Cerebellar nuclear complex (tissue), 1 donor: ENCODE measurements at regions not wholly inside any gene's neighbourhood (a gene's known extent, or its start where the extent isn't known, plus 50 kb on each side); places are given as distances from the start of the nearest gene placed in this dataset.

ENCODE experiments used
- DNase-seq, 2 experiments: peaks; one replicate each; lab custom pipeline; 2025; lab: John Stamatoyannopoulos, UW

DNA sequence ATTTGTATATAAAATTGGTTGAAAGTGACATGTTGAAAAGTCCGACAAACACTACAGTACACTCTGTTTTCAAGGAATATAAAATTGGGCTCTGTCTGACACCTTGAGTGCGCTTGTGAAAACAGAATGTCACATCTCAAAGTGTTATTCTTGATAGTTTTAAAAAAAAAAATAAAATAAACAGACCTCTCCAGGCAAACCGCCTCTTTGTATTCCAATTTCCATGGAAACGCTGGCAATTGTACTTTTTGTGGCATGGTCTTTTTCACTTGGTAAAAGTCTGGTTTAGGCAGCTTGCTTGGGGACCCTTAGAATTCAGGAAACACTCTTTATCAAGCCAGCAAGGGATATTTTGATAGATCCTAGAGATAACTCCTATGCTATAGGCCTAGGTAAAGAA, 302.5 kb downstream of the RAB28 start:
- DNase-seq, result no peak

DNA sequence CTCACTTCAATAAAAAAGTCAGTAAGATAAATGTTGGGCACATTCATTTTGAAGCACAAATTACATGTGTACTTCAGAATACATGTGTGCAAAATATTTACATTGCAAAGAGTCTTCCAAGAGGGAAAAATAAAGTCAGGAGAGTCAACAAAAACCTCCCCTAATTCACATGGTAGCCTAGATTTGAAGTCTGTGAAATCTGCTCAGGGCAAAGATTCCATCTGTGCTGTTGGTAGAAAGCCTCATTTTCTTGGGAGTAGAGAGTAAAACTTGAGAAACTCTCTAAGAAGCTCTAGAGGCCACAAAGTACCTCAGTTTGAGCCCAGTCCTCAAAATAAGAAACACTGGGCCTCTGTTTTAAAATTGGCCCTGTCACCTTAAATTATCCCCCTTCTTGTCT, 303.4 kb downstream of the RAB28 start:
- no peak for DNase-seq

DNA sequence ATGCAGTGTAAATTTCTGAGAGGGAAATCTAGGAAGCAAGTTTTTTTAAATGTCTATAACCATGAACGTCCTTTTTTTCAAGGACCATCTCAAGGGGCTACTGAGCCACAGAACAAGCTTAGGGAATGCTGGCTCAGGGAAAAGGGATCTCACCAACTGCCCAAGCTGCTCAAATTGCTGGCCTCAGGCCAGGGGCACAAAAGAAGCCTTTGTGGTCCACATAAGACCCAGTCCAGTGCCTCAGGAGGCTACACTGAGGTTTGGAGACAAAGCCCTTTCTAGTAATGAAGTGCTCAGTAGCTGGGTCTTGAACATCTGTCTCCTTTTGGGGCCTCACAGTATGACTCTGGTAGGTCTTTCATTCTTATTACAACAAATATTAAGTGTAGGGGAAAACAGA, 305.5 kb downstream of the RAB28 start:
- no peak for DNase-seq

DNA sequence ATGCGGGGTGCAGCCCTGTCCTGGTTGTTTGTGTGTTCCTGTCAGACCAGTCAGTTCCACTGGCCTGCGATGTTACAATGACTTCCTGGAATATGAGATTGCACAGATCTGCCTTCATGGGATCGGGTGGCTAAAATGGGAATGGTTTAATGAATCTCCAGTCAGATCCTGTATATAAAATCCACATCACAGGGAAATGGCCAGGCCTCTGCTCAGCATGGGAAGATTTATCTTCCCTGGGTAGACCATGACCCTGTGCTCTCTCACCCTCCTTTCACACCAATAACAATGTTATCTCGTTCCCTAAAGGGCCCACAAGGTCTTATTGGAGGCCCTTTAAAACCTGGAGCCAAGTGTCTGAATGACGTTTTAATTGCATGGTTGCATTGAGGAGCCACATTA, 307.4 kb downstream of the RAB28 start:
- no peak for DNase-seq

DNA sequence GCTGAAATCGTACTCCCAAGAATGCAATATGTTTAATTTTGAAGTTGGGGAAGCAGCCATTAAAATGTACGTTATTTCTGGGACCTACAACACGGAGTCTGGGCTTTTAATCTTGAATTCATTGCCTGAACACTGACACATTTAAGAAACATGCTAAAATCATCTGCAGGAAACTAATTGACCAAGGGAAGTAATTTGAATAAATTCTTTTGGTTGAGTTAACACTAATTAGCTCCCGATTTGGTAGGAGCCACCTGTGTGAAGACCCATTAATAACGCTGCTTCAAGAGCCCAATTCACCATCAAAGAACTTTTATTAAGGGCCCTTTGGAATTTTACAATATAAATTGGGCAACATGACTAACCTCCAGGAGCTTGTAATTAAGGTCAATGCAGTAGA, 309.2 kb downstream of the RAB28 start:
- DNase-seq, result no peak

DNA sequence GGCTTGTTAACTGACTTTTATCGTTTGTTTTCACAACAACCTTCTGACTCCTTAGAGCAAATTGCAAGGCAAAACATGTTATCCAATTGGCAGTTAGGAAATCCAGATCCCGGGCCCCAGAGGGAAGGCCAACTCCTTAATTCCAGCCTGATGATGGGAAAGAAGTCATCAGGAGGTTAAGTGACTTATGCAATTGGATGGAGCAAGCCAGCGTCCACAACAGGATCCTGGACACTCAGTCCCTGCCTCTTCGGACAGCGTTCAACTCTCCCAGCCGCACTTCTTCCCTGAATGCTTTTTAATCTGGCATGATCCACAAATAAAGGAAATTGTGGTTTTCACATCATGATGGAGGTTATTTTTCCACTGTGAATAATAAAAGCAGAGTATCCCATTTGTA, 310.1 kb downstream of the RAB28 start:
- no peak for DNase-seq

DNA sequence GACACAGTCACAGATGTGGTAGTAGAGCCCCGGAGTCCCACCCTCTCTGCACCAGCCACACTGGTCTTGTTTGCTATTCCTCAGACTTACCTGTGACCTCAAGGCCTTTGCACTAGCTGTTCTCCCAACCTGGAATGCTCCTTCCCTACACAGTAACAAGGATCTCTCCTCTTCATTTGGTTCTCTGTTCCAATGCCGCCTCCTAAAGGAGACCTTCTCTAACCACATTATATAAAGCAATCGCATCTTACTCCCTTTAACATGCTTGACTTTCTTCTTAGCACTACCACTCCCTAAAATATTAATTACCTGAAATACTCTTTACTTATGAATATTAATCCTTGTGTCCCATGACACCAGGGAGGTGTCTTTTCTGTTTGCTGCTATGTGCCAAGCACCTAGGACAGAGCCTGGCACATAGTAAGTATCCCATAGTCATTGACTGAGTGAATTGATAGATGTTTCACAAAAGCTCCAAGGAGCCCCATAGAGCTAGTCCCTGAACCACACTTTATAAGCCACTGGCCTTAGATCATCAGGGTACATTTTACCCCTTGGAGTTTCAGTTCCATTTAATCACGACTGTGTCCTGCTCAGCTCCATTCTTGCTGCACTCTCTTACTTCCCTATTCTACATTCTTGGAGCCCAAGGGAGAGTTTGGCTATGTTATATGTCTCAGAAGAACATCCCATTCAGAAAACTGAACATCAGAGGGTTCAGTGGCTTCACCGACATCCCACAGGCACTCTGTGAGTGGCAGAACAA, 312.7 kb downstream of the RAB28 start:
- no peak for DNase-seq

DNA sequence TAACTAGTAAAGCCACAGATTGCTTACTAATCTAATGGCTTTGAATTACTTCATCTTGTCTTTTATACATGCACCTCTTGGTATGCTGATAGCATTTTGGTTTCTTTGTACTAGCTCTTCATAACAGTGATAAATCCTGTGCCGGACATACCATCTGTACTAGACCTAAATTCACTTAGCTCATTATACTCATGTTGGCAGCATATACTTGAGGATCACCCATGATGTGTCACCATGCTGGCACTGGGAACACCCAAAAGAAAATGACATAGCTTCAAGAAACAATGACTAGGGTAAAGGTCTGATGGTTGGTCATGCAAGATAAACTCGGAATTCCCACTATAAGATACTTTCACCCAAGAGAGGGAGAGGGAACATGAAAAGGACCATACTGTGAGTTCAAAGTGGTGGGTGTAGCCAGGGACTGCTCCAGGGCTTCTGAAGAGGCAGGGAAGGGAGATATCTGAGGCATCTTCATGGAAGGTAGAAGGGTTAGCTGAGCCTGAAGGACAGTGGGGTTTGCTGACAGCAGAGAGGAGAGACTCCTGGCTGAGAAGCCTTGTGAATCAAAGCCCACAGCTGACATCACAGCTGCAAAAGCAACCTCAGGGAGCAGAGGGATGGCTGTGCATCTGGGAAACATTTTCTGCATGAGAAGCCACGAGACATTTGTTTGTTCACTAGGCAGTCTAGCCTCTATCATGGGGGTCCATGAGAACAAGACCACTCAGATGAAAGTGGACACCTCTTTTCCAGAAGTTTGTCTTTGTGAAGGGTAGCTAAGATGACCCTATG, 314.2 kb downstream of the RAB28 start:
- no peak for DNase-seq

DNA sequence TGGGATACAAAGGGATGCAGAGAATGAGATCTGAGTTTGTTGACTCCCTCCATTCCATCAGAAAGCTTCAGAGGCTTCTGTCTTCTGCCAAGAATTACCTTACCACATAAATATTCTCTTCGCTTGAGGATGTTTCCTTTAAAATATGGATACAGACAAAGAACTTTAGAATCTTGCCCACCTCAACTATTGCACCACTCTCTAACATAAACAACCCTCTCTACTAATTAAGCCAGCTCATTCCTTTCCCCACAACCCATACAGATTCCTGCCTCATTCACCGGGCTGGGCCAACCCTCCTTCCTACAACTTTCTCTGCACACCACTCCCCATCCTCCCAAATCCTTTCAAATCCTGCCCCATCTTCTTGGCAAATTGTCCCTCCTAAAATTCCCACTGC, 315.8 kb downstream of the RAB28 start:
- no peak for DNase-seq

DNA sequence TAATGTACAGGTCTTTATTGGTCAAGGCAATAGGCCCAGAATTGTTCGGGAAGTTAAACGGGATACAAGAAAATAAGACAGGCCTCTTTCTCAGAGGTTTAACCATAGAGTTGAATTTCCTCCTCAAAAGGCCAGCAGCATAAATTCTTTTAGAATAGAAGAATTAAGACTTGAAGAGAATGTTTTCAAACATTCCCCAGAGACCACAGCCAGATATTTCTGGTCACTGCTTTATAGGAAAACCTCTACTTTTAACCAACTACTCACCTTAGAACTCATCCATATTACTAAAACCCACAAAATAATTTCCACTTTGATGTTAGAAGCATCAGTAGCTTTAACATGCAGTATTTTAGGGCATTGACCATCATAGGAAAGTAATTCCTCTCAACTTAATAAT, 317.9 kb downstream of the RAB28 start:
- no peak for DNase-seq

DNA sequence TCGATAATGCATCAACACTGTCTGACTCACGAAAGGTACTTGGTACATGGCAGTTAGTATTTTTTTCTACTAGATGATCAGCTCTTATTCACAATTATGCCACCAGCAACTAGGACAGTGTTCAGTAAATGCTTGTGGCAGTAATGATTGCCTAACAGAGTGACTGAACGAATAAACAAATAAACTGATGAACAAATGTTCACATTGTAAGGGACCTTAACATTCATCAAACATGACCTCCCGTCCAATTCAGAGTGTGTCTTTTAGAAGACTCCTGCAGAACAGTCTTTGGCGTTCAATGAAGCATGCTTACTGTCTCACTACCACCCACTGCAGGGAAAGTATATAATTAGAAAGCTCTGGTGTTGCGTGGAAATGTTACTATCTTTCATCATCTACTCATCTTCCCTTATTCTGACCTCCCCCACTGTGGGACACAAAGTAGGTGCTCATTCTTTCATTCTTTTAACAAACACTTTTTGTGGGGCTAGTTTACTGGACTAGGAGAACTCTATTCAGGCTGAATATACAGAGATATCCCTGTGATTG, 319.3 kb downstream of the RAB28 start:
- no peak for DNase-seq

DNA sequence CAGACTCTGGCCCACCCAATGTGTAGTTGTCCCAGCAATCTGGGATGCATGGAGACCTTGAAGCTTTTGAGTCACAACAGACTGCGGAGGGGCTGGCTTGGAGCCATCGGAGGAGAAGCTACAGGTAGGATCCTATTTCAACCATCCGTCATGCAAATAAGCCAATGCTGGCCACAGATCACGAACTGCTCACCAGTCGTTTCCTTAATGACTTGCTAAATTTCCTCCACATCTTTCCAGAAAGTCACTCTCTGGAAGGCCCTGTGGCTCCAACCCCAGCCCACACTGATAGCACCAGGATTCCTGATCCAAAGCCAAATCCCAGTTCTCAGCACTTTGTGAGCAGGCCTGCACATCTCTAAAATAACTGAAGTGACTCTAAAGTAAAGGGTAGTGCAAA, 321.3 kb downstream of the RAB28 start:
- DNase-seq, result no peak

DNA sequence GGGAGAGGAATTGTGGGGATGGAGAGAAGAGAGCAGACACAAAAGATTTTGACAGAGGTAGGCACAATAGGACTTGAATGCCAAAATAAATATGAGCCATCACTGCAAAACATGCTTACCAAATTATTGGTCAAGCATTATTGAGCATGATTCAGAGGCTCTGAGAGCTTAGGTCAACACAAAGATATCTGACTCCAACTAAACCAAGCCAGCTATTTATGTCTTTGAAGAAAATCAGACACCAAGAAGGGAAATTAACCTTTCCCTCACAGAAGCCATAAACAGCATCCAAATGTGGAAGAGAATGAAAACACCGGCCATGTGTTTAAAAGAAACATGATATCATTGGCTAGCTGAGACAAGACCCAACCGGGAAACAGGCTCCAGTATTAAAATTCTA, 323.2 kb downstream of the RAB28 start:
- DNase-seq, result no peak

DNA sequence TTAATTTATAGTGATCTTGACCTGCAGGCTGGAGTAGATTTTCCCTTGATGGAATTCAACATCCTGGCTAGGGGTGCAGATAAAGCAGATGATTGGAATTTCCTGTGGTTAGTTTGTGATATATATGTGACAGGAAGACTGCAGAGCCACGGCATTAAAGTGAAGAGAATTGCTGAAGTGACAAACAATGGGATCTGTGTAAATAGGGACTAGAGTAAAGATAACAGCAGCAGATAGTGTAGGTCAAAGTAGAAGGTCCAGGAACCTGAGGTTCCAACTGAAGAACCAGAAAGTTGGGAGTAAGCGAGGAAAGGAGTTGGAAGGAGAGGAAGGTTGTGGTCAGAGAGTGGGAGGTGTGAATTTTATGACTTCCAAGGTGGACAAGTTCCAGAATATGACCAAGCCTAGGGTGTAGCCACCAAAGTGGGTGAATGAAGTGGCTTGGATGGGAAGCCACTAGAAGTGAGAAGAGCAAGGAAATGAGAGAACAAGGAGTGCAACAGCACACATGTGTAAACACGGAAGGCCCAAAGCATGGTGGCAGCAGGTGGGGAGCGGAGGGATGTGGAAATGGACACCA, 325.0 kb downstream of the RAB28 start:
- DNase-seq, result no peak

DNA sequence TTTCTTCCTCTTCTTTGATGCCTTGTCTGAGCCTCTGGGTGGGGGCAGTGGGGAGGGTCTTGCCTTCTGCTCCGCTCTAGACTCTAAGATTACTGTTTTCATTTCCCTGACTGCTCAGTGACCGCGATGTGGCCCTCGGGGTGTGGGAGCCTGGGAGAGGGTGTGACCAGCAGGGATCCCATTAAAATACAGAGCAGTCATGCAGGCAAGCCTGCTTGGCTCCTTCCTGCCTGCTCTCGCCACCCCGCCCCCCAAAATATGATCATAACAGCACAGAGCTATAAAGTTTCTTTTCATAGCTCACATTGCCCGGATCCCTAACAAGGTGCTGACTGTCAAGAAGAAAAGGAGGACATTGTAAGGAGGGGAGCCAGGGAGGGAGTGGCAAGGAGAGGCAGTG, 332.9 kb downstream of the RAB28 start:
- DNase-seq, result no peak

DNA sequence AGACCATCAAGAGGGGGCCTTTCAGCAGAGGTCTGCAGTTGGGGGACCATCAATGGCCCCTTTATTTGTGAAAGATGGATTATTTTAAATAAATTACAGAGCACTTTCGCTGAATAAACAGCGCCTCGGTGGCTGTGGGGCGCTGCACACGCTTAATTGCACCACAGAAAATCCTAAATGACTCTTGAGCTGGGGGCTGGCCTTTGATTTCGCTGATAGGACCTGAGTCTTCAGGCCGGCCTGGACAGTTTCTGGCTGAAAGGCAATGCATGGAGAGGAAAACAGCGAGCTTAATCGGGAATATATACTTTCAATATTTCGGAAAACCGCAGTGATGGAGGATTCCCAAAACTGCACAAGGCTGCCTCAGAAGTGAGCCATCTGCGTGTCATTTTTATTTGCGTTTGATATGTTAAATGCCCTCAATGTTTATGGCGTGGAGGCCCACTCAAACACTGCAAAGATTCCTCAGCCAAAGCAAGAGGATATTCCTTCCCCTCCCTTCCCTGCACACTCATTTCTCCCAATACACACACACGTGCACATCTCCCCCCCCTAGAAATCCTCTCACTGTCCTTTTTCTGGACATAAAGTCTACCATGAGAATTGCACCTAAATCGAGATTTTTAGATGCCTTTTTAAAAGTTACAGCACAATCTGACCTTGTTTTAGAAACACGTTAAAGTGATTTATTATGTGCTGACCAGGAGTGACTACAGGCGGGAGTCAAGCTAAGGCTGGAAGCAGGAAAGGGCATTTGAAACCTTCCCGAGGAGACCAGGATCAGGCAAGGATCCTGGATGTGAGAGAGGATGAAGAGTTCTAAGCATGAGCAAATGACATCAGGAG, 340.7 kb downstream of the RAB28 start:
- DNase-seq, result no peak

DNA sequence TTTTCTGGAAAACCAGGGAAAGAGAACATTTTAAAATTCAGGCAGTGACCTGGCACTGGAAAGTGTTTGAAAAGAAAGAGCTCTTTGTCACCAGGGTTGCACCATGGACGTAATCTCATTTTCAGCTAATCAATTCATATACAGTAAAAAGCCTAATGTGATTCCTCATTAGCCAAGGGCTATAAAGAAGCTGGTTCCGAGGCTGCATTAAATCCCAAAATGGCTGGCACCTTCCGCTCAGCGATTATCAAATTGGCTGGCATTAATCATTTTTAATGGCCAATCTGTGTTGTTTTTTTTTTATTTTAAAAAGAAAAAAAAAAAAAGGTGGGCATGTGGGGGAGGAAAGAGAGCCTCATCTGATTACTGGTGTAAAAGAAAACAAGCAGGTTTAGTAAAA, 341.4 kb downstream of the RAB28 start:
- no peak for DNase-seq

DNA sequence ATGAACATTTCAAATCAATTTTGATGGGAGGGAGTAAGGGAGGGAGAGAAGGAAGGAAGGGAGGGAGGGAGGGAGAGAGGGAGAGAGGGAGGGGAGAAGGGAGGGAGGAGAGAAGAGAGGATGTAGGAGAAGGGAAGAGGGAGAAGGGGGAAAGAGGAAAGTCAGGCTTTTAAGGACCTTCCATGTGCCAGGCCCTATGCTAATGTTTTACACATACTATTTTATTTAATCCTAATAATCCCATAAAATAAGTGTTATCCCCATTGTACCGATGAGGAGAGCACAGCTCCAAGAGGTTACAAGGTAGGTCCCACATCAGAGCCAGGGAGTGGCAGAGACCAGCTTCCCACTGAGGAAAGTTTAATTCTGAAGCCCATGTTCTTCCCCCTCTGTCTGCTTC, 341.9 kb downstream of the RAB28 start:
- no peak for DNase-seq

DNA sequence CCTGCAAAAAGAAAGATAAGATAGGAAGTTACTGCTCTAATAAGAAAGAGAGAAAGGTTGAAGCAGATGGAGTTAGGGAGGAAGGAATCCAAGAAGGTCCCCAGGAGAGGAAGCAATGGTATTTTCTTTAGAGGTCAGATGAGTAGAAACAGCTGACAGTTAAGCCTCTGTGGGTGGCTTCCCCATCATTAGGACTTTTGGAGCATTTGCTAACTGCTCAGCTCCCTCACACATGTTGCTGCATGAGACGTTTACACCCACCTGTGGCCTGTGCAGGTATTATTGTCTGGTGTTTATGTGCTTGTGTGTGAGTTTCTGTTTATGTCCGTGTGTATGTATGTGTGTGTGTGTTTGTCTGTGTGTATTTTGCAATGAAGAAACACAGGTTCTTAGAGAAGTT, 346.8 kb downstream of the RAB28 start:
- DNase-seq, result no peak

DNA sequence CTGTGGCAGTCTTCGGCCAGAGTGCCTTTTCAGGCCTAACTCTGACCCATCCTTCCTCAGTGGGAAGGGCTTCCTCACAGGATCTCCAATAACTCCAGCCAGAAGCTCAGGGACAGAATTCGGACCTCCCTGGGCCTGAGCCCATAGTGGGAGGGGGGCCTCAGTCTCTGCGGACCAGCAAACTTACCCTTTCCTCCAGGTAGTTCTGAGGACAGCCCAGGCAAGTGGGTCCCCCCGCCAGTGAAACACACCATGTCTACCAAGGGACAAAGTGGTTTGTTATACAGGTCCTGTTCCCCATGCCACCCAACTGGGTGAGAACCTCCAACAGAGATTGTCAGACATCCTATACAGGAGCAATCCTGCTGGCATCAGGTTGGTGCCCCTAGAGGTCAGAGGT, 350.4 kb downstream of the RAB28 start:
- DNase-seq, result no peak

DNA sequence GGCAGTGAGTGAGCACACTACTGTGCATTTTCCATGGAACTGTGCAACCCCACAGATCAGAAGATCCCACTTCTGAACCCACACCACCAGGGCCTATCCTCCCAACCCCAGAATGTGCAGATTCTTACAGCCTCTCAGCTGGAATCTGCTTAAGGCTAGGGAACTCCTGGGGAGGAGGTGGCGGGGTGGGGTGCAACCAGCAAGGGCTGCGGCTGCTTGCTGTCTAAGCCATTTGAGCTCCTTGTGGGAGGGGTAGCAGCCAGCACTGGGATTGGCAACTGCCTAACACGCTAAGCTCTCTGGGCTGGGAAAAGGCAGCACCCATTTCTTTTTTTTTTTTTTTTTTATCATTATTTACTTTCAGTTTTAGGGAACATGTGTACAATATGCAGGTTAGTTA, 353.3 kb downstream of the RAB28 start:
- DNase-seq, result no peak

DNA sequence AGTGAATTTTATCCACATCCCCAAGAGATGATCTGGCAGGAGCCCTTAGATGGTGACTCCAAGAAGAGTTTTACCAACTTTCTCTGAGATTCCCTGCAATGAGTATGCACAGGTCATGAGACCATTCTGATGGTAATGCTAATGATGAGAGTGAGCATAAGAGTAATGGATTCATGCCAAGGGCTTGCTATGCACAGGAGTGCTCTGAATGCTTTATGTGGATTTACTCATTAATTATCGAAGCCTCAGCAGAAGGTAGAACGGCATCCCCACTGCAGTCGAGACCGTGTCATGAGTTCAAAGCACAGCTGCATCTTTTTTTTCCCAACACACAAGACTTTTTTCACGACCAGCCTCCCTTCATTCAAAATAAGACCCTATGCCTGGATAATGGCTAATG, 355.0 kb downstream of the RAB28 start:
- DNase-seq, result no peak
